ENCODE measurements at regions not wholly inside any gene's neighbourhood (a gene's known extent, or its start where the extent isn't known, plus 50 kb on each side); places are given as distances from the start of the nearest gene placed in this dataset.

GRCh38 chr6:94377835-94378234 is 958.5 kb upstream of the EPHA7 start:
- no peaks in the 10 kb centered on the region for H3K36me3 ChIP-seq (ENCODE audit: control insufficient read depth, insufficient read depth, low read length)
- no peaks in the 10 kb centered on the region for H3K9me3 ChIP-seq (ENCODE audit: control insufficient read depth, insufficient read depth, low read length)
- WGBS (ENCODE audit: insufficient coverage): no CpG with 5 or more reads among the region's 1 CpG
- no peak overlapping the region for H3K27ac ChIP-seq (ENCODE audit: low read depth, low read length)
- H3K4me3 ChIP-seq (ENCODE audit: low read depth, low read length): no peak overlapping the region
- no peaks in the 10 kb centered on the region for H3K4me1 ChIP-seq (ENCODE audit: control insufficient read depth, insufficient read depth, low read length)
- DNase-seq (ENCODE audit: low read depth in 4 of 6, low spot score in 6 of 6): no peak
- no peaks in the 10 kb centered on the region for H3K27me3 ChIP-seq (ENCODE audit: control insufficient read depth, insufficient read depth, low read length)

- no peaks in the 10 kb centered on the region for H3K9me3 ChIP-seq (ENCODE audit: control insufficient read depth, insufficient read depth, low read length)
- no peak overlapping the region for H3K4me3 ChIP-seq (ENCODE audit: low read depth, low read length)
- no peaks in the 10 kb centered on the region for H3K4me1 ChIP-seq (ENCODE audit: control insufficient read depth, insufficient read depth, low read length)
- DNase-seq (ENCODE audit: low read depth in 4 of 6, low spot score in 6 of 6): no peak
- WGBS (ENCODE audit: insufficient coverage): no CpG with 5 or more reads among the region's 1 CpG
- no peaks in the 10 kb centered on the region for H3K36me3 ChIP-seq (ENCODE audit: control insufficient read depth, insufficient read depth, low read length)
- no peaks in the 10 kb centered on the region for H3K27me3 ChIP-seq (ENCODE audit: control insufficient read depth, insufficient read depth, low read length)
- no peak overlapping the region for H3K27ac ChIP-seq (ENCODE audit: low read depth, low read length)
Observed at GRCh38 chr6:94376876-94377275, 957.5 kb upstream of the EPHA7 start.

GRCh38 chr6:94372229-94372628 is 952.9 kb upstream of the EPHA7 start:
- H3K27me3 ChIP-seq (ENCODE audit: control insufficient read depth, insufficient read depth, low read length): no peaks in the 10 kb centered on the region
- no peak overlapping the region for H3K4me3 ChIP-seq (ENCODE audit: low read depth, low read length)
- H3K4me1 ChIP-seq (ENCODE audit: control insufficient read depth, insufficient read depth, low read length): no peaks in the 10 kb centered on the region
- peak in 1 of 6 donors; percentile 23 for DNase-seq (ENCODE audit: low read depth in 4 of 6, low spot score in 6 of 6)
- no peak overlapping the region for H3K27ac ChIP-seq (ENCODE audit: low read depth, low read length)
- H3K36me3 ChIP-seq (ENCODE audit: control insufficient read depth, insufficient read depth, low read length): no peaks in the 10 kb centered on the region
- no peaks in the 10 kb centered on the region for H3K9me3 ChIP-seq (ENCODE audit: control insufficient read depth, insufficient read depth, low read length)

- Histone ChIP-seq H3K4me3 (ENCODE audit: low read depth, low read length) (no peak overlapping the region), H3K4me1 (ENCODE audit: control insufficient read depth, insufficient read depth, low read length) (no peaks in the 10 kb centered on the region), H3K36me3 (ENCODE audit: control insufficient read depth, insufficient read depth, low read length) (no peaks in the 10 kb centered on the region), H3K27ac (ENCODE audit: low read depth, low read length) (no peak overlapping the region), H3K27me3 (ENCODE audit: control insufficient read depth, insufficient read depth, low read length) (no peaks in the 10 kb centered on the region), H3K9me3 (ENCODE audit: control insufficient read depth, insufficient read depth, low read length) (no peaks in the 10 kb centered on the region)
- no peak for DNase-seq (ENCODE audit: low read depth in 4 of 6, low spot score in 6 of 6)
- WGBS (ENCODE audit: insufficient coverage): no CpG with 5 or more reads among the region's 1 CpG
Observed at GRCh38 chr6:94367316-94367715, 948.0 kb upstream of the EPHA7 start.

- Histone ChIP-seq H3K9me3 (ENCODE audit: control insufficient read depth, insufficient read depth, low read length) (no peaks in the 10 kb centered on the region), H3K27me3 (ENCODE audit: control insufficient read depth, insufficient read depth, low read length) (no peaks in the 10 kb centered on the region), H3K36me3 (ENCODE audit: control insufficient read depth, insufficient read depth, low read length) (no peaks in the 10 kb centered on the region), H3K27ac (ENCODE audit: low read depth, low read length) (no peak overlapping the region), H3K4me1 (ENCODE audit: control insufficient read depth, insufficient read depth, low read length) (no peaks in the 10 kb centered on the region), H3K4me3 (ENCODE audit: low read depth, low read length) (no peak overlapping the region)
- no peak for DNase-seq (ENCODE audit: low read depth in 4 of 6, low spot score in 6 of 6)
- 98% methylated on average over 21 of the region's 26 CpGs for WGBS (ENCODE audit: insufficient coverage)
Observed at GRCh38 chr6:94362061-94362864, 942.9 kb upstream of the EPHA7 start.

- no peak overlapping the region for H3K4me3 ChIP-seq (ENCODE audit: low read depth, low read length)
- no peaks in the 10 kb centered on the region for H3K27me3 ChIP-seq (ENCODE audit: control insufficient read depth, insufficient read depth, low read length)
- no peak for DNase-seq (ENCODE audit: low read depth in 4 of 6, low spot score in 6 of 6)
- WGBS (ENCODE audit: insufficient coverage): 97% methylated on average over 9 of the region's 10 CpGs
- no peaks in the 10 kb centered on the region for H3K9me3 ChIP-seq (ENCODE audit: control insufficient read depth, insufficient read depth, low read length)
- H3K4me1 ChIP-seq (ENCODE audit: control insufficient read depth, insufficient read depth, low read length): no peaks in the 10 kb centered on the region
- H3K36me3 ChIP-seq (ENCODE audit: control insufficient read depth, insufficient read depth, low read length): no peaks in the 10 kb centered on the region
- no peak overlapping the region for H3K27ac ChIP-seq (ENCODE audit: low read depth, low read length)
Observed at GRCh38 chr6:94361304-94362060, 942.1 kb upstream of the EPHA7 start.

GRCh38 chr6:94357381-94357980 is 938.1 kb upstream of the EPHA7 start:
- WGBS (ENCODE audit: insufficient coverage): 80% methylated on average over 1 of the region's 4 CpGs
- H3K4me1 ChIP-seq (ENCODE audit: control insufficient read depth, insufficient read depth, low read length): no peaks in the 10 kb centered on the region
- peak in 1 of 6 donors; percentile 64 for DNase-seq (ENCODE audit: low read depth in 4 of 6, low spot score in 6 of 6)
- no peak overlapping the region for H3K27ac ChIP-seq (ENCODE audit: low read depth, low read length)
- no peaks in the 10 kb centered on the region for H3K9me3 ChIP-seq (ENCODE audit: control insufficient read depth, insufficient read depth, low read length)
- H3K4me3 ChIP-seq (ENCODE audit: low read depth, low read length): no peak overlapping the region
- H3K36me3 ChIP-seq (ENCODE audit: control insufficient read depth, insufficient read depth, low read length): no peaks in the 10 kb centered on the region
- H3K27me3 ChIP-seq (ENCODE audit: control insufficient read depth, insufficient read depth, low read length): no peaks in the 10 kb centered on the region

GRCh38 chr6:94350833-94351232 is 931.5 kb upstream of the EPHA7 start:
- no peaks in the 10 kb centered on the region for H3K36me3 ChIP-seq (ENCODE audit: control insufficient read depth, insufficient read depth, low read length)
- DNase-seq (ENCODE audit: low read depth in 4 of 6, low spot score in 6 of 6): no peak
- no peaks in the 10 kb centered on the region for H3K9me3 ChIP-seq (ENCODE audit: control insufficient read depth, insufficient read depth, low read length)
- no peak overlapping the region for H3K4me3 ChIP-seq (ENCODE audit: low read depth, low read length)
- H3K27ac ChIP-seq (ENCODE audit: low read depth, low read length): no peak overlapping the region
- 100% methylated on average over 1 of the region's 8 CpGs for WGBS (ENCODE audit: insufficient coverage)
- H3K4me1 ChIP-seq (ENCODE audit: control insufficient read depth, insufficient read depth, low read length): no peaks in the 10 kb centered on the region
- no peaks in the 10 kb centered on the region for H3K27me3 ChIP-seq (ENCODE audit: control insufficient read depth, insufficient read depth, low read length)

GRCh38 chr6:94349227-94349626 is 929.9 kb upstream of the EPHA7 start:
- no peak for DNase-seq (ENCODE audit: low read depth in 4 of 6, low spot score in 6 of 6)
- Histone ChIP-seq H3K9me3 (ENCODE audit: control insufficient read depth, insufficient read depth, low read length) (no peaks in the 10 kb centered on the region), H3K4me3 (ENCODE audit: low read depth, low read length) (no peak overlapping the region), H3K36me3 (ENCODE audit: control insufficient read depth, insufficient read depth, low read length) (no peaks in the 10 kb centered on the region), H3K27ac (ENCODE audit: low read depth, low read length) (no peak overlapping the region), H3K4me1 (ENCODE audit: control insufficient read depth, insufficient read depth, low read length) (no peaks in the 10 kb centered on the region), H3K27me3 (ENCODE audit: control insufficient read depth, insufficient read depth, low read length) (no peaks in the 10 kb centered on the region)
- WGBS (ENCODE audit: insufficient coverage): no CpG with 5 or more reads among the region's 1 CpG
